Sciatic nerve (tissue), 2 donors: ENCODE measurements at regions not wholly inside any gene's neighbourhood (a gene's known extent, or its start where the extent isn't known, plus 50 kb on each side); places are given as distances from the start of the nearest gene placed in this dataset.

Source experiments
- ATAC-seq: fragments of 200-7000 bp; cut with Tn5 transposase; one replicate; pipeline ENCODE4 v1.9.1; 2020; ENCODE audit warnings: mild to moderate bottlenecking, moderate library complexity
- DNase-seq: peaks from one replicate; pipeline ENCODE4 v3.0.0-alpha.2; 2020; ENCODE audit warnings: low spot score
- intact Hi-C: fragments of 100-400 bp; cut with DNase I; formaldehyde crosslinking; loops from one replicate; pipeline ENCODE4 v1.14.2; 2022
- donor health status: DM: no; HTN: no; CAD: no.
- donor health status: DM: no; HTN: no; CAD: no.

DNA sequence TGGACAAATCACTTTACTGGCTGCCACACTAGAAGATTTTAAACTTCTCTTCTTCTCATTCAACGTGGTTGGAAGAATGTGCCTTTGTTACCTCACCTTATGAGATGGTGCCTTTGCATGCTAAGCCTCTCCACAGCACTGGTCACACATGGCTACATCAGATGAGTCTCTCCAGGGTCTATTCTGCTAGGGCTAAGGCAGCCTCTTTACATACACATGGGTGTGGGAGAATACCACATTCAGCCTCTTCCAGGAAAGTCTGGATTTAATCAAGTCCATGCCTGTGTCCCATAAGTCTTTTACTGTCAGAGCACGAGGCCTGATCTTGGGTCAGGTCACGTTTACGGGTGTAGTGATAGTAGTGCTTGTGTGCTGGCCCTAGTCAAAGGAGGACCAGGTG, 701.5 kb downstream of the SORCS3 start:
- intact Hi-C loops, result no loop called here
- DNase-seq (no peak), ATAC-seq (no peak)

DNA sequence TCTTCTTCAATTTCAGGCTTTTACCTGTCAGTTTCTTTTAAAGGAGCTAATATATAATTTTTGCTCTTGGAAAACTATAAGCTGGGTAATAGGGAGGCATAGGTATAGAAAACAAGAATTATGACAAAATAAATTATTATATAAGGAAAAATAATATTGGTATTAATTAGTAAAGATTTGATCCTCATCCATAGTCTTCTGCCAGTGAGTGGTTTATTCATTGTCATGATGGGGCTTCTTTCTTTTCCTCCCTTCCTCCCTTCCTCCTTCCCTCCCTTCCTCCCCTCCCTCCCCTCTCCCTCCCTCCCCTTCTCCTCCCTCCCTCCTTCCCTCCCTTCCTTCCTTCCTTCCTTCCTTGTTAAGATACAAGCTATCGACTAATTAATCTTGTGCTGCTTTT, 698.6 kb downstream of the SORCS3 start:
- intact Hi-C loops, result no loop called here
- DNase-seq (no peak), ATAC-seq (no peak)

DNA sequence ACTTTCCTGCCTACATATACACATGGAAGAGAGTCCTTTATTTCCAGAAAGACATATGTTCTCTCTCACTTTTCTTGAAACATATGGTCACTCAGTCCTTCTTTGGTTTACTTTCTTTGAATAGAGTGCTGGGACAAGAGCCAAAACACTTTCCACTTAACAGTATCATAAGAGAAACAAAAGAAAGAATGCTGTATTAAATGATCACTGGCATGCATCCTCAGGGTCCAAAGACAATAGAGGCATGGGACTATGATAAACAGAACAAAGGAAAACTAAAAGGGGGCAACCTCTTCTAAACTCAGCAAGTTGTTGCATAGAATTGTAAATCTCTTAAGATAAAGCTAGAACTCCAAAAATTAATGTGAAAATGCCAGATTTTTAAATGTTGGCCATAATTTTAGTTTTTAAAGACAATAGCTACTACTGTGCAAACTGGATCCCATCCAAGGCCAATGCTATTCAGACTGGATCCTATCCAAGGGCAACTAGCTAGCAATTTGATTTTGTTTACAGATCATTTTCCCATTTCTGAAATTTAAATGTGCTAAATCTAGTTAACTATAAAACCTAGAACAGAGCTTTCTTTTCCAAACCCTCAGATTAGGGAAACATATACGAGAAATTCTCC, 687.5 kb downstream of the SORCS3 start:
- intact Hi-C loops, result no loop called here
- ATAC-seq (no peak), DNase-seq (no peak)
